SK-N-SH (cell line): ENCODE measurements at regions not wholly inside any gene's neighbourhood (a gene's known extent, or its start where the extent isn't known, plus 50 kb on each side); places are given as distances from the start of the nearest gene placed in this dataset.

Source experiments
- EP300 ChIP-seq, 2 experiments: IDR thresholded peaks; 2 replicates each; pipeline versions ENCODE4 v1.4.0 to v1.6.1; 2012; ENCODE audit warnings: borderline replicate concordance in 1 of 2, low read depth in 1 of 2, low read length in 1 of 2
- EZH2phosphoT487 ChIP-seq: fragments of 200-600 bp; sonication (generic); IDR thresholded peaks from 2 replicates; pipeline ENCODE4 v1.6.1; 2017; ENCODE audit warnings: low read depth, mixed run types, mild to moderate bottlenecking, antibody characterized with exemption, moderate library complexity, borderline replicate concordance
- JUND ChIP-seq: IDR thresholded peaks from 2 replicates; pipeline ENCODE4 v1.4.0; 2012
- POLR2AphosphoS5 ChIP-seq: IDR thresholded peaks from 2 replicates; pipeline ENCODE4 v1.6.1; 2012; ENCODE audit warnings: low read depth, low read length
- TAF1 ChIP-seq: IDR thresholded peaks from 2 replicates; pipeline ENCODE4 v1.6.1; 2012; ENCODE audit warnings: low read depth, mild to moderate bottlenecking, low read length, moderate library complexity, borderline replicate concordance
- YY1 ChIP-seq: IDR thresholded peaks from 2 replicates; pipeline ENCODE4 v1.4.0; 2012; ENCODE audit warnings: low read depth, mild to moderate bottlenecking
- TF ChIP-seq, protein P1 (sequence below): fragments of 200-600 bp; sonication (generic); IDR thresholded peaks from 2 replicates; pipeline ENCODE4 v1.6.1; 2017; ENCODE audit warnings: antibody characterized with exemption, mild to moderate bottlenecking, moderate library complexity
- TF ChIP-seq, protein P2 (sequence below): IDR thresholded peaks from 2 replicates; pipeline ENCODE4 v1.6.1; 2012; ENCODE audit warnings: mild to moderate bottlenecking, low read depth, low read length, moderate library complexity

DNA sequence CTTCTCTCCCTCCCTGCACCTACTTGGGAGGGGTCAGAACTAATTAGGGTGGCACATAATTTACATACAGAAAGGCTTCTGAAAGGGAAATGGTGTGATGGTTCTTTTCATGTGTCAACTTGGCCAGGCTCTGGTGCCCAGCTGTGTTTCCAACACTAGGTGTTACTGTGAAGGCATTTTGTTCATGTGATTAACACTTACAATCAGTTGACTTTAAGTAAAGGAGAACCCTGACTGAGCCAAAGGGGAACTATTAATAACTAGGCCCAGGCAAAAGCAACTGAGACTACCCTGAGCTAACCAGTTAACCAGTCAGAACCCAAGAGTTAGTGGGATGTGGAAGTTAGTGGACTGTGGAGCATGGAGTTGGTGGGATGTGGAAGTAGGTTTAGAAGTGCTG lies 114.9 kb downstream of the SEC16B start:
- TF ChIP-seq, protein P1, sequence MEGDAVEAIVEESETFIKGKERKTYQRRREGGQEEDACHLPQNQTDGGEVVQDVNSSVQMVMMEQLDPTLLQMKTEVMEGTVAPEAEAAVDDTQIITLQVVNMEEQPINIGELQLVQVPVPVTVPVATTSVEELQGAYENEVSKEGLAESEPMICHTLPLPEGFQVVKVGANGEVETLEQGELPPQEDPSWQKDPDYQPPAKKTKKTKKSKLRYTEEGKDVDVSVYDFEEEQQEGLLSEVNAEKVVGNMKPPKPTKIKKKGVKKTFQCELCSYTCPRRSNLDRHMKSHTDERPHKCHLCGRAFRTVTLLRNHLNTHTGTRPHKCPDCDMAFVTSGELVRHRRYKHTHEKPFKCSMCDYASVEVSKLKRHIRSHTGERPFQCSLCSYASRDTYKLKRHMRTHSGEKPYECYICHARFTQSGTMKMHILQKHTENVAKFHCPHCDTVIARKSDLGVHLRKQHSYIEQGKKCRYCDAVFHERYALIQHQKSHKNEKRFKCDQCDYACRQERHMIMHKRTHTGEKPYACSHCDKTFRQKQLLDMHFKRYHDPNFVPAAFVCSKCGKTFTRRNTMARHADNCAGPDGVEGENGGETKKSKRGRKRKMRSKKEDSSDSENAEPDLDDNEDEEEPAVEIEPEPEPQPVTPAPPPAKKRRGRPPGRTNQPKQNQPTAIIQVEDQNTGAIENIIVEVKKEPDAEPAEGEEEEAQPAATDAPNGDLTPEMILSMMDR, result no peak
- TF ChIP-seq TAF1 (no peak), YY1 (no peak), EZH2phosphoT487 (no peak), JUND (no peak), EP300 (IDR thresholded peaks at IDR 0.05; ENCODE audit: borderline replicate concordance in 1 of 2, low read depth in 1 of 2, low read length in 1 of 2) (no peak), POLR2AphosphoS5 (no peak)
- TF ChIP-seq, protein P2, sequence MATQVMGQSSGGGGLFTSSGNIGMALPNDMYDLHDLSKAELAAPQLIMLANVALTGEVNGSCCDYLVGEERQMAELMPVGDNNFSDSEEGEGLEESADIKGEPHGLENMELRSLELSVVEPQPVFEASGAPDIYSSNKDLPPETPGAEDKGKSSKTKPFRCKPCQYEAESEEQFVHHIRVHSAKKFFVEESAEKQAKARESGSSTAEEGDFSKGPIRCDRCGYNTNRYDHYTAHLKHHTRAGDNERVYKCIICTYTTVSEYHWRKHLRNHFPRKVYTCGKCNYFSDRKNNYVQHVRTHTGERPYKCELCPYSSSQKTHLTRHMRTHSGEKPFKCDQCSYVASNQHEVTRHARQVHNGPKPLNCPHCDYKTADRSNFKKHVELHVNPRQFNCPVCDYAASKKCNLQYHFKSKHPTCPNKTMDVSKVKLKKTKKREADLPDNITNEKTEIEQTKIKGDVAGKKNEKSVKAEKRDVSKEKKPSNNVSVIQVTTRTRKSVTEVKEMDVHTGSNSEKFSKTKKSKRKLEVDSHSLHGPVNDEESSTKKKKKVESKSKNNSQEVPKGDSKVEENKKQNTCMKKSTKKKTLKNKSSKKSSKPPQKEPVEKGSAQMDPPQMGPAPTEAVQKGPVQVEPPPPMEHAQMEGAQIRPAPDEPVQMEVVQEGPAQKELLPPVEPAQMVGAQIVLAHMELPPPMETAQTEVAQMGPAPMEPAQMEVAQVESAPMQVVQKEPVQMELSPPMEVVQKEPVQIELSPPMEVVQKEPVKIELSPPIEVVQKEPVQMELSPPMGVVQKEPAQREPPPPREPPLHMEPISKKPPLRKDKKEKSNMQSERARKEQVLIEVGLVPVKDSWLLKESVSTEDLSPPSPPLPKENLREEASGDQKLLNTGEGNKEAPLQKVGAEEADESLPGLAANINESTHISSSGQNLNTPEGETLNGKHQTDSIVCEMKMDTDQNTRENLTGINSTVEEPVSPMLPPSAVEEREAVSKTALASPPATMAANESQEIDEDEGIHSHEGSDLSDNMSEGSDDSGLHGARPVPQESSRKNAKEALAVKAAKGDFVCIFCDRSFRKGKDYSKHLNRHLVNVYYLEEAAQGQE, result no peak
